VCaP (cell line): ENCODE measurements at regions not wholly inside any gene's neighbourhood (a gene's known extent, or its start where the extent isn't known, plus 50 kb on each side); places are given as distances from the start of the nearest gene placed in this dataset.

ENCODE experiments used
- H3K27ac ChIP-seq: fragments of 450-650 bp; 2 replicates; pipeline ENCODE4 v1.5.1; 2017
- CTCF ChIP-seq: fragments of 450-650 bp; conservative IDR thresholded peaks from 2 replicates; pipeline ENCODE4 v1.5.1; 2017; ENCODE audit warnings: mild to moderate bottlenecking, moderate library complexity

GRCh38 chr9:80899208-80899607 lies 790.1 kb downstream of the TLE1 start:
- no peak for TF ChIP-seq CTCF
- no peak overlapping the region for H3K27ac ChIP-seq

- H3K27ac ChIP-seq, result no peak overlapping the region
- no peak for TF ChIP-seq CTCF
Measured at GRCh38 chr9:80893190-80893589, 796.2 kb downstream of the TLE1 start.

GRCh38 chr9:80892703-80893102 lies 796.6 kb downstream of the TLE1 start:
- H3K27ac ChIP-seq, result no peak overlapping the region
- TF ChIP-seq CTCF, result no peak

- TF ChIP-seq CTCF, result no peak
- no peak overlapping the region for H3K27ac ChIP-seq
Measured at GRCh38 chr9:80890124-80890523, 799.2 kb downstream of the TLE1 start.

- H3K27ac ChIP-seq, result no peak overlapping the region
- TF ChIP-seq CTCF, result peak; percentile 20
Measured at GRCh38 chr9:80885894-80886293, 803.5 kb downstream of the TLE1 start.

- H3K27ac ChIP-seq, result no peak overlapping the region
- no peak for TF ChIP-seq CTCF
Measured at GRCh38 chr9:80883826-80884579, 805.3 kb downstream of the TLE1 start.

GRCh38 chr9:80883426-80883825 lies 805.9 kb downstream of the TLE1 start:
- no peak overlapping the region for H3K27ac ChIP-seq
- no peak for TF ChIP-seq CTCF
